ENCODE measurements at regions not wholly inside any gene's neighbourhood (a gene's known extent, or its start where the extent isn't known, plus 50 kb on each side); places are given as distances from the start of the nearest gene placed in this dataset.

DNA sequence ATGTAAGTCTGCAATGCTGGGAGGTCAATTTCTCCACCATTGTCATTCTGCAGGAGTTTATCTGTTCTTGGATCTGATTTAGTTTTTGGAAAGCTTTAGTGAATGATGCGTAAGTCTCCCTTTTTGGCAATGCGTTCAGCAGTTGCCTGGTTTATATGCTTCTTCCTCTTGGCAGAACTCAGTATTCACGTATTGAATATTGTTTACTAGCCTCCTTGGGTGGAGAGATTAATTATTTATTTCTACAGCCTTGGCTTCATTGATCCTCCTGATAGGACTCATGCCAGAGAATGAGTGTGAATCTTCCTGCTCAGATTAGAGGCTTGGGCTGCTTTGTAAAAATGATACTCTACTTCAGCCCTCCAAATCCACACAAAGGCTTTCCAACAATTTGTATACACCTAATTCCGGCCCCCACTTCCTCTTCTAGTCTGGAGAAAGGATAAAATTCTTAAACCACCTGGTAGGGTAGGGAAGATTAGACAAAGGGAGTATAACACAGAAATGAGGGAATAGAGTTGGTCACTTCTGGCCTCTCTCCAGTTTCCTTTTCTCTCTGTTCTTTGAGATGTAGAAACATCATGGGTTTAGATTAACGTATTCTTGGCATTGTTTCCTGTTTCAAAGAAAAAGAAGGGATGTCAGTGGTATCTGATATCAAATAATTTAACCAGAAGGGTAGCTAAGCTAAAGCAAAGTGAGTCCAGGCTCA lies 929.8 kb downstream of the KCNJ2 start:
- TF ChIP-seq, protein P1, sequence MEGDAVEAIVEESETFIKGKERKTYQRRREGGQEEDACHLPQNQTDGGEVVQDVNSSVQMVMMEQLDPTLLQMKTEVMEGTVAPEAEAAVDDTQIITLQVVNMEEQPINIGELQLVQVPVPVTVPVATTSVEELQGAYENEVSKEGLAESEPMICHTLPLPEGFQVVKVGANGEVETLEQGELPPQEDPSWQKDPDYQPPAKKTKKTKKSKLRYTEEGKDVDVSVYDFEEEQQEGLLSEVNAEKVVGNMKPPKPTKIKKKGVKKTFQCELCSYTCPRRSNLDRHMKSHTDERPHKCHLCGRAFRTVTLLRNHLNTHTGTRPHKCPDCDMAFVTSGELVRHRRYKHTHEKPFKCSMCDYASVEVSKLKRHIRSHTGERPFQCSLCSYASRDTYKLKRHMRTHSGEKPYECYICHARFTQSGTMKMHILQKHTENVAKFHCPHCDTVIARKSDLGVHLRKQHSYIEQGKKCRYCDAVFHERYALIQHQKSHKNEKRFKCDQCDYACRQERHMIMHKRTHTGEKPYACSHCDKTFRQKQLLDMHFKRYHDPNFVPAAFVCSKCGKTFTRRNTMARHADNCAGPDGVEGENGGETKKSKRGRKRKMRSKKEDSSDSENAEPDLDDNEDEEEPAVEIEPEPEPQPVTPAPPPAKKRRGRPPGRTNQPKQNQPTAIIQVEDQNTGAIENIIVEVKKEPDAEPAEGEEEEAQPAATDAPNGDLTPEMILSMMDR (IDR thresholded peaks at IDR 0.05) = no peak
- TF ChIP-seq POLR2A (IDR thresholded peaks at IDR 0.05) = no peak
